ENCODE measurements at regions not wholly inside any gene's neighbourhood (a gene's known extent, or its start where the extent isn't known, plus 50 kb on each side); places are given as distances from the start of the nearest gene placed in this dataset.

GRCh38 chr17:71109697-71110096, 940.4 kb downstream of the KCNJ2 start:
- no peak for ATAC-seq
- intact Hi-C loops (cut with micrococcal nuclease; ENCODE audit: unreplicated experiment) (loop anchor here (10.0 kb wide), 1 partner anchor 355 kb away; no protein-coding TSS in a partner anchor), in situ Hi-C loops (cut with HindIII; ENCODE audit: low pct_unique_long_range_greater_than_20kb, low sequenced_read_pairs) (no loop called here)
- TF ChIP-seq REST (IDR thresholded peaks at IDR 0.05; ENCODE audit: insufficient read depth in 1 of 2, low read depth in 2 of 2, low read length in 1 of 2) (no peak), CTCF (IDR thresholded peaks at IDR 0.05) (no peak), TCF7L2 (IDR thresholded peaks at IDR 0.05; ENCODE audit: low read depth, low read length) (no peak), POLR2AphosphoS5 (IDR thresholded peaks at IDR 0.05; ENCODE audit: low read depth, low read length) (no peak), SIN3A (IDR thresholded peaks at IDR 0.05; ENCODE audit: borderline replicate concordance, insufficient read depth, low read depth, low read length) (no peak)
- ChIA-PET CTCF (no interaction called here), POLR2A (no interaction called here)
- Histone ChIP-seq H3K36me3 (ENCODE audit: control insufficient read depth, insufficient read depth, low read length) (no peaks in the 10 kb centered on the region), H3K27me3 (ENCODE audit: control insufficient read depth, insufficient read depth, low read length) (no peaks in the 10 kb centered on the region), H3K9me3 (ENCODE audit: control insufficient read depth, insufficient read depth, low read depth, low read length) (no peaks in the 10 kb centered on the region), H3K27ac (ENCODE audit: low read length) (no peak overlapping the region), H3K4me3 (ENCODE audit: low read depth in 2 of 2, low read length in 2 of 2) (no peak overlapping the region), H3K4me1 (ENCODE audit: control insufficient read depth, insufficient read depth, low read length) (no peaks in the 10 kb centered on the region)
- BruUV-seq (replicated peaks) = no TSS peak
- no peak for DNase-seq (ENCODE audit: low read depth, low spot score)

- intact Hi-C loops (cut with micrococcal nuclease; ENCODE audit: unreplicated experiment) (loop anchor here (10.0 kb wide), 1 partner anchor 354 kb away; no protein-coding TSS in a partner anchor), in situ Hi-C loops (cut with HindIII; ENCODE audit: low pct_unique_long_range_greater_than_20kb, low sequenced_read_pairs) (no loop called here)
- ATAC-seq (no peak), DNase-seq (ENCODE audit: low read depth, low spot score) (no peak)
- no TSS peak for BruUV-seq (replicated peaks)
- Histone ChIP-seq H3K27me3 (ENCODE audit: control insufficient read depth, insufficient read depth, low read length) (no peaks in the 10 kb centered on the region), H3K4me3 (ENCODE audit: low read depth in 2 of 2, low read length in 2 of 2) (no peak overlapping the region), H3K4me1 (ENCODE audit: control insufficient read depth, insufficient read depth, low read length) (no peaks in the 10 kb centered on the region), H3K27ac (ENCODE audit: low read length) (no peak overlapping the region), H3K36me3 (ENCODE audit: control insufficient read depth, insufficient read depth, low read length) (no peaks in the 10 kb centered on the region), H3K9me3 (ENCODE audit: control insufficient read depth, insufficient read depth, low read depth, low read length) (no peaks in the 10 kb centered on the region)
- CTCF ChIA-PET = no interaction called here
- POLR2A ChIA-PET = no interaction called here
- TF ChIP-seq SIN3A (IDR thresholded peaks at IDR 0.05; ENCODE audit: borderline replicate concordance, insufficient read depth, low read depth, low read length) (no peak), CTCF (IDR thresholded peaks at IDR 0.05) (no peak), POLR2AphosphoS5 (IDR thresholded peaks at IDR 0.05; ENCODE audit: low read depth, low read length) (no peak), REST (IDR thresholded peaks at IDR 0.05; ENCODE audit: insufficient read depth in 1 of 2, low read depth in 2 of 2, low read length in 1 of 2) (no peak), TCF7L2 (IDR thresholded peaks at IDR 0.05; ENCODE audit: low read depth, low read length) (no peak)
Measured at GRCh38 chr17:71110326-71110725, 941.0 kb downstream of the KCNJ2 start.

Measured in Panc1 (cell line).